Ishikawa (cell line): ENCODE measurements at regions not wholly inside any gene's neighbourhood (a gene's known extent, or its start where the extent isn't known, plus 50 kb on each side); places are given as distances from the start of the nearest gene placed in this dataset.

Experiments used
- CEBPB ChIP-seq: IDR thresholded peaks from 2 replicates; pipeline ENCODE4 v1.6.1; 2012
- CREB1 ChIP-seq: IDR thresholded peaks from 2 replicates; pipeline ENCODE4 v1.6.1; 2012; ENCODE audit warnings: low read depth
- EGR1 ChIP-seq: IDR thresholded peaks from 2 replicates; pipeline ENCODE4 v1.6.1; 2012
- EP300 ChIP-seq: IDR thresholded peaks from 2 replicates; pipeline ENCODE4 v1.6.1; 2012; ENCODE audit warnings: borderline replicate concordance
- FOXM1 ChIP-seq: IDR thresholded peaks from 2 replicates; pipeline ENCODE4 v1.6.1; 2012; ENCODE audit warnings: low read depth, borderline replicate concordance
- MAX ChIP-seq: IDR thresholded peaks from 2 replicates; pipeline ENCODE4 v1.6.1; 2012
- NFIC ChIP-seq: IDR thresholded peaks from 2 replicates; pipeline ENCODE4 v1.6.1; 2012
- RAD21 ChIP-seq: IDR thresholded peaks from 2 replicates; pipeline ENCODE4 v1.6.1; 2012; ENCODE audit warnings: low read depth
- REST ChIP-seq: IDR thresholded peaks from 2 replicates; pipeline ENCODE4 v1.6.1; 2012; ENCODE audit warnings: low read depth, mild to moderate bottlenecking
- TAF1 ChIP-seq: IDR thresholded peaks from 2 replicates; pipeline ENCODE4 v1.6.1; 2012; ENCODE audit warnings: low read depth, mild to moderate bottlenecking
- TCF12 ChIP-seq: IDR thresholded peaks from 2 replicates; pipeline ENCODE4 v1.6.1; 2012; ENCODE audit warnings: low read depth
- TEAD4 ChIP-seq: IDR thresholded peaks from 2 replicates; pipeline ENCODE4 v1.6.1; 2012
- YY1 ChIP-seq: IDR thresholded peaks from 2 replicates; pipeline ENCODE4 v1.6.1; 2012; ENCODE audit warnings: low read depth
- ZBTB7A ChIP-seq: IDR thresholded peaks from 2 replicates; pipeline ENCODE4 v1.6.1; 2012; ENCODE audit warnings: low read depth
- TF ChIP-seq, protein P1 (sequence below): IDR thresholded peaks from 2 replicates; pipeline ENCODE4 v1.6.1; 2012

- TF ChIP-seq ZBTB7A (no peak), TCF12 (no peak), RAD21 (no peak), TAF1 (no peak), FOXM1 (no peak), REST (no peak)
These were observed 115.9 kb upstream of the CCNG1 start for GRCh38 chr5:163321511-163321910.

GRCh38 chr5:163330723-163331668 is 106.4 kb upstream of the CCNG1 start:
- TF ChIP-seq REST, result no peak
- no peak for TF ChIP-seq FOXM1
- no peak for TF ChIP-seq EGR1
- no peak for TF ChIP-seq CEBPB
- TF ChIP-seq TCF12, result no peak
- no peak for TF ChIP-seq MAX
- TF ChIP-seq RAD21, result no peak
- no peak for TF ChIP-seq TEAD4
- no peak for TF ChIP-seq NFIC
- no peak for TF ChIP-seq EP300
- no peak for TF ChIP-seq ZBTB7A
- TF ChIP-seq TAF1, result no peak
- no peak for TF ChIP-seq CREB1
- TF ChIP-seq, protein P1, sequence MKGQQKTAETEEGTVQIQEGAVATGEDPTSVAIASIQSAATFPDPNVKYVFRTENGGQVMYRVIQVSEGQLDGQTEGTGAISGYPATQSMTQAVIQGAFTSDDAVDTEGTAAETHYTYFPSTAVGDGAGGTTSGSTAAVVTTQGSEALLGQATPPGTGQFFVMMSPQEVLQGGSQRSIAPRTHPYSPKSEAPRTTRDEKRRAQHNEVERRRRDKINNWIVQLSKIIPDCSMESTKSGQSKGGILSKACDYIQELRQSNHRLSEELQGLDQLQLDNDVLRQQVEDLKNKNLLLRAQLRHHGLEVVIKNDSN, result no peak
- no peak for TF ChIP-seq YY1

DNA sequence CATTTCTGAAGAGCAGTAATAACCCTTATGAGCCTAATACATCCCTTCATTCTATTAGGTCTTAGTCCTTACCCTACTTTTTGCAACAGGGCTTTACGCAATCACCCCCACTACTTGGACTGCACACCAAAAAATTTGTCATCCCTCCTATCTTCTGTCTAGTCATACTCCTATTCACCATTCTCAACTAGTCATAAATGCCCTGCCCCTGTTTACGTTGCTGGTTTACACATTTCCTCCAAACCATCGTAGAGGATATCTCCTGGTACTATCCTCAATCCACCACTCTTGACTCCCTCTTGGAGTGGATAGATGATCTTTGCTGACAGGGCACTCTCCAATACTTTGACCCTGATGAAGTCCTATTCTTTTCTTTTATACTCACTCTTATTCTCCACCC is 98.2 kb upstream of the CCNG1 start:
- TF ChIP-seq TAF1, result no peak
- TF ChIP-seq NFIC, result no peak
- no peak for TF ChIP-seq CREB1
- no peak for TF ChIP-seq TEAD4
- TF ChIP-seq REST, result no peak
- no peak for TF ChIP-seq CEBPB
- no peak for TF ChIP-seq TCF12
- TF ChIP-seq MAX, result no peak
- TF ChIP-seq EP300, result no peak
- no peak for TF ChIP-seq YY1
- TF ChIP-seq RAD21, result no peak
- TF ChIP-seq, protein P1, result no peak
- TF ChIP-seq EGR1, result no peak
- no peak for TF ChIP-seq FOXM1
- no peak for TF ChIP-seq ZBTB7A

DNA sequence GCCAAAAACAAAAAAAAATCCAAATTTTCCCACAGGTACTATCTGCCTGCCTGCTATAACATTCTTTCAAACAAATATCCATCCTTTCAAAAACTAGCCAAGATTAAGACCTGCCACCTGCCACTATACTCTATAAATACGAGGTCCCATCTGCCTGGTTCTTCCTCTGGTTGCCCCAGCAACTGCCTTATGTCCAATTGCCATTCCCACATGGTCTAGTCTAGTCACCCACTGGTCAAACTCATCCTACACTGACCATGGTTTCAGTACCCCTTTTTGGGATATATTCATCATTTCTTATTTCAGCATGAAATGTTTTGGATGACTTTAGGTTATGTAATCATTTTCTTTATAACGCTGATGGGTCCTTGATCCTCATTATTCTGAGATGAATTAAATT is 95.1 kb upstream of the CCNG1 start:
- TF ChIP-seq EGR1 (no peak), CEBPB (no peak), TCF12 (no peak), TEAD4 (no peak), EP300 (no peak)
- TF ChIP-seq, protein P1, result no peak
